NCI-H1417 treated with DMSO at 0.1 percent for 48 hours (cell line): ENCODE measurements at regions not wholly inside any gene's neighbourhood (a gene's known extent, or its start where the extent isn't known, plus 50 kb on each side); places are given as distances from the start of the nearest gene placed in this dataset.

ENCODE experiments used
- DNase-seq: peaks from one replicate; lab custom pipeline; 2025; lab: John Stamatoyannopoulos, UW

GRCh38 chr5:117220730-117221129 lies 646.1 kb upstream of the SEMA6A start:
- DNase-seq: no peak

GRCh38 chr5:117218789-117219188 lies 644.2 kb upstream of the SEMA6A start:
- no peak for DNase-seq

- DNase-seq: no peak
Observed at GRCh38 chr5:117212866-117213265, 638.2 kb upstream of the SEMA6A start.

GRCh38 chr5:117210796-117211195 lies 636.2 kb upstream of the SEMA6A start:
- no peak for DNase-seq

GRCh38 chr5:117209479-117209878 lies 634.9 kb upstream of the SEMA6A start:
- DNase-seq: no peak

- no peak for DNase-seq
Observed at GRCh38 chr5:117207088-117207668, 632.6 kb upstream of the SEMA6A start.

- DNase-seq: no peak
Observed at GRCh38 chr5:117205894-117206293, 631.3 kb upstream of the SEMA6A start.

- DNase-seq: no peak
Observed at GRCh38 chr5:117204926-117205869, 630.6 kb upstream of the SEMA6A start.

- DNase-seq: no peak
Observed at GRCh38 chr5:117204404-117204803, 629.8 kb upstream of the SEMA6A start.

GRCh38 chr5:117203584-117203983 lies 629.0 kb upstream of the SEMA6A start:
- no peak for DNase-seq

- DNase-seq: no peak
Observed at GRCh38 chr5:117201001-117201400, 626.4 kb upstream of the SEMA6A start.

GRCh38 chr5:117195076-117195475 lies 620.5 kb upstream of the SEMA6A start:
- no peak for DNase-seq

- DNase-seq: no peak
Observed at GRCh38 chr5:117191251-117191650, 616.6 kb upstream of the SEMA6A start.

- DNase-seq: no peak
Observed at GRCh38 chr5:117189784-117190183, 615.2 kb upstream of the SEMA6A start.

GRCh38 chr5:117188211-117188610 lies 613.6 kb upstream of the SEMA6A start:
- DNase-seq: no peak

GRCh38 chr5:117186751-117187150 lies 612.1 kb upstream of the SEMA6A start:
- no peak for DNase-seq

- DNase-seq: no peak
Observed at GRCh38 chr5:117183326-117183725, 608.7 kb upstream of the SEMA6A start.

GRCh38 chr5:117182104-117182503 lies 607.5 kb upstream of the SEMA6A start:
- no peak for DNase-seq

GRCh38 chr5:117177302-117177701 lies 602.7 kb upstream of the SEMA6A start:
- DNase-seq: no peak

- no peak for DNase-seq
Observed at GRCh38 chr5:117165068-117165467, 590.4 kb upstream of the SEMA6A start.

- DNase-seq: no peak
Observed at GRCh38 chr5:117161718-117162335, 587.2 kb upstream of the SEMA6A start.

- no peak for DNase-seq
Observed at GRCh38 chr5:117160391-117160790, 585.8 kb upstream of the SEMA6A start.

- no peak for DNase-seq
Observed at GRCh38 chr5:117149312-117149711, 574.7 kb upstream of the SEMA6A start.
